ENCODE measurements at regions not wholly inside any gene's neighbourhood (a gene's known extent, or its start where the extent isn't known, plus 50 kb on each side); places are given as distances from the start of the nearest gene placed in this dataset.
A peak's percentile ranks its signal among the peaks of the same experiment; 100 is the strongest.

GRCh38 chr4:169810325-169811323 is 52.9 kb upstream of the HPF1 start:
- TF ChIP-seq POLR2A (IDR thresholded peaks at IDR 0.05) (no peak), CTCF (IDR thresholded peaks at IDR 0.05) (peak; percentile 75 to 93 (median 85))
